CD4-positive, alpha-beta T cell (primary cell): ENCODE measurements at regions not wholly inside any gene's neighbourhood (a gene's known extent, or its start where the extent isn't known, plus 50 kb on each side); places are given as distances from the start of the nearest gene placed in this dataset.

Source experiments
- ATAC-seq: fragments of 200-7000 bp; cut with Tn5 transposase; one replicate; pipeline ENCODE4 v1.10.0; 2022; ENCODE audit warnings: mild to moderate bottlenecking; ENCODE audit not compliant: poor library complexity
- CTCF ChIA-PET: fragments of 350-600 bp; sonication (Branson Sonifier 250); formaldehyde crosslinking; loops from one replicate; lab custom pipeline; 2021; ENCODE audit warnings: antibody characterized with exemption, inconsistent platforms; lab: Charles Lee
- POLR2A ChIA-PET: fragments of 350-600 bp; sonication (Branson Sonifier 250); formaldehyde crosslinking; loops from one replicate; lab custom pipeline; 2021; ENCODE audit warnings: antibody characterized with exemption, inconsistent platforms; lab: Charles Lee
- DNase-seq, 14 experiments: peaks; one replicate each; pipeline ENCODE4 v3.0.0-alpha.2; 2013 to 2020; ENCODE audit warnings: mixed read lengths in 2 of 14
- H3K27ac ChIP-seq, 2 donors: one replicate each; pipeline versions ENCODE4 v1.5.1 to v1.7.0; 2013; ENCODE audit warnings: low read length in 2 of 2, low read depth in 1 of 2, mild to moderate bottlenecking in 1 of 2
- H3K27me3 ChIP-seq, 2 experiments: 1 replicate in 1 of 2; 2 replicates in 1 of 2; pipeline versions ENCODE4 v1.6.1 to v1.7.0; 2013; ENCODE audit warnings: low read length in 2 of 2, control low read depth in 1 of 2, mild to moderate bottlenecking in 1 of 2, moderate library complexity in 1 of 2; ENCODE audit not compliant: insufficient read depth in 2 of 2, control insufficient read depth in 1 of 2
- H3K36me3 ChIP-seq: one replicate; pipeline ENCODE4 v1.6.1; 2013; ENCODE audit warnings: low read length, control low read depth; ENCODE audit not compliant: insufficient read depth
- H3K4me1 ChIP-seq: one replicate; pipeline ENCODE4 v1.6.1; 2013; ENCODE audit warnings: low read length, control low read depth; ENCODE audit not compliant: insufficient read depth
- H3K4me3 ChIP-seq: one replicate; pipeline ENCODE4 v1.5.1; 2013; ENCODE audit warnings: mild to moderate bottlenecking, low read length, moderate library complexity
- H3K9me3 ChIP-seq, 2 experiments: 1 replicate in 1 of 2; 2 replicates in 1 of 2; pipeline versions ENCODE4 v1.6.1 to v1.7.0; 2013; ENCODE audit warnings: low read length in 2 of 2, mild to moderate bottlenecking in 2 of 2, control low read depth in 1 of 2, moderate library complexity in 1 of 2; ENCODE audit not compliant: control insufficient read depth in 1 of 2, insufficient read depth in 1 of 2
- H3K27ac Mint-ChIP-seq: one replicate; pipeline ENCODE4 v1.8.0; 2020; ENCODE audit warnings: mixed read lengths
- H3K27me3 Mint-ChIP-seq: one replicate; pipeline ENCODE4 v1.8.0; 2021; ENCODE audit warnings: mixed read lengths
- H3K36me3 Mint-ChIP-seq: one replicate; pipeline ENCODE4 v1.8.0; 2021; ENCODE audit warnings: low read depth, mixed read lengths
- H3K4me1 Mint-ChIP-seq: one replicate; pipeline ENCODE4 v1.8.0; 2021; ENCODE audit warnings: low read depth, mixed read lengths
- H3K4me3 Mint-ChIP-seq: one replicate; pipeline ENCODE4 v1.8.0; 2020; ENCODE audit warnings: mild to moderate bottlenecking, mixed read lengths
- H3K9me3 Mint-ChIP-seq: one replicate; pipeline ENCODE4 v1.8.0; 2020; ENCODE audit warnings: mixed read lengths
- CTCF ChIP-seq: fragments of 200-600 bp; IDR thresholded peaks from one replicate; pipeline ENCODE4 v1.8.0; 2022; ENCODE audit warnings: antibody characterized with exemption, mild to moderate bottlenecking
- intact Hi-C, 2 experiments: fragments of 100-400 bp; cut with DNase I in 1 of 2; cut with micrococcal nuclease in 1 of 2; formaldehyde crosslinking; loops; one replicate each; pipeline versions ENCODE4 v1.15.1 to v1.9.0; 2023 to 2025; cut with DNase I, micrococcal nuclease

- no peak overlapping the region for H3K4me3 Mint-ChIP-seq
- peaks cover 13 to 26% of the 10 kb centered on the region in 2 experiments for H3K9me3 ChIP-seq
- intact Hi-C loops = no loop called here
- H3K9me3 Mint-ChIP-seq = no peaks in the 10 kb centered on the region
- no peak for TF ChIP-seq CTCF
- peaks cover 23% of the 10 kb centered on the region for H3K4me1 ChIP-seq
- H3K4me1 Mint-ChIP-seq = peaks cover 20% of the 10 kb centered on the region
- ATAC-seq = no peak
- no peak overlapping the region for H3K27ac ChIP-seq
- no peak for DNase-seq
- no peak overlapping the region for H3K4me3 ChIP-seq
- no peaks in the 10 kb centered on the region for H3K27me3 Mint-ChIP-seq
- H3K36me3 Mint-ChIP-seq = no peaks in the 10 kb centered on the region
- no peak overlapping the region for H3K27ac Mint-ChIP-seq
- POLR2A ChIA-PET = no interaction called here
- no peaks in the 10 kb centered on the region for H3K27me3 ChIP-seq
- no peaks in the 10 kb centered on the region for H3K36me3 ChIP-seq
- CTCF ChIA-PET = no interaction called here
Measured at GRCh38 chr1:25106352-25106751, 126.0 kb downstream of the SYF2 start.

GRCh38 chr1:25105836-25106235, 126.5 kb downstream of the SYF2 start:
- Mint-ChIP-seq H3K27me3 (no peaks in the 10 kb centered on the region), H3K27ac (no peak overlapping the region), H3K4me1 (peaks cover 25% of the 10 kb centered on the region), H3K9me3 (no peaks in the 10 kb centered on the region), H3K36me3 (no peaks in the 10 kb centered on the region), H3K4me3 (no peak overlapping the region)
- no peak for TF ChIP-seq CTCF
- Histone ChIP-seq H3K4me1 (peaks cover 28% of the 10 kb centered on the region), H3K4me3 (no peak overlapping the region), H3K27ac (no peak overlapping the region), H3K36me3 (no peaks in the 10 kb centered on the region), H3K27me3 (no peaks in the 10 kb centered on the region), H3K9me3 (peaks cover 13 to 25% of the 10 kb centered on the region in 2 experiments)
- intact Hi-C loops = no loop called here
- ChIA-PET POLR2A (no interaction called here), CTCF (no interaction called here)
- ATAC-seq (no peak), DNase-seq (no peak)

- DNase-seq (no peak), ATAC-seq (no peak)
- H3K9me3 Mint-ChIP-seq = no peaks in the 10 kb centered on the region
- Histone ChIP-seq H3K27ac (no peak overlapping the region), H3K27me3 (no peaks in the 10 kb centered on the region), H3K4me1 (peaks cover 36% of the 10 kb centered on the region), H3K4me3 (no peak overlapping the region), H3K9me3 (peaks cover 13 to 20% of the 10 kb centered on the region in 2 experiments), H3K36me3 (no peaks in the 10 kb centered on the region)
- no peak overlapping the region for H3K27ac Mint-ChIP-seq
- CTCF ChIA-PET = interaction anchor here (0.5 kb wide), 1 partner anchor 876 kb away, joined by 4 read pairs; no protein-coding TSS in a partner anchor
- no peak for TF ChIP-seq CTCF
- POLR2A ChIA-PET = no interaction called here
- intact Hi-C loops = loop anchor here in 1 of 2 experiments (5.0 kb wide), 1 partner anchor 143 kb away; no protein-coding TSS in a partner anchor
- peaks cover 33% of the 10 kb centered on the region for H3K4me1 Mint-ChIP-seq
- no peak overlapping the region for H3K4me3 Mint-ChIP-seq
- H3K27me3 Mint-ChIP-seq = no peaks in the 10 kb centered on the region
- H3K36me3 Mint-ChIP-seq = no peaks in the 10 kb centered on the region
Measured at GRCh38 chr1:25104932-25105561, 127.3 kb downstream of the SYF2 start.
